A673 (cell line): ENCODE measurements at regions not wholly inside any gene's neighbourhood (a gene's known extent, or its start where the extent isn't known, plus 50 kb on each side); places are given as distances from the start of the nearest gene placed in this dataset.

Experiments used
- BruUV-seq: library from RNA; stranded (reverse); fragments of 400-500 nt; replicated peaks from 2 replicates; lab custom pipeline; 2021; lab: Mats Ljungman, UMichigan
- CTCF ChIA-PET: fragments of 300-600 bp; sonication (Branson Sonifier 250); formaldehyde crosslinking; loops from one replicate; lab custom pipeline; 2022; ENCODE audit warnings: antibody characterized with exemption; lab: Charles Lee
- POLR2A ChIA-PET: fragments of 300-600 bp; sonication (Branson Sonifier 250); formaldehyde crosslinking; loops from one replicate; lab custom pipeline; 2022; ENCODE audit warnings: antibody characterized with exemption; ENCODE audit not compliant: low non-redundant PET; lab: Charles Lee
- DNase-seq: peaks from one replicate; pipeline ENCODE4 v3.0.0-alpha.2; 2015; ENCODE audit warnings: low spot score
- H3K27ac ChIP-seq: fragments of 200-600 bp; sonication (generic); 2 replicates; pipeline ENCODE4 v1.5.1; 2016; ENCODE audit warnings: mixed run types, low read depth, mild to moderate bottlenecking, mixed read lengths, antibody characterized with exemption, low read length; ENCODE audit not compliant: poor library complexity, severe bottlenecking
- H3K27me3 ChIP-seq: fragments of 200-600 bp; sonication (generic); replicated peaks from 2 replicates; pipeline ENCODE4 v1.6.1; 2017; ENCODE audit warnings: mixed run types, low read depth, mild to moderate bottlenecking, mixed read lengths, antibody characterized with exemption, low read length; ENCODE audit not compliant: insufficient read depth, poor library complexity
- H3K36me3 ChIP-seq: fragments of 200-600 bp; sonication (generic); 2 replicates; pipeline ENCODE4 v1.6.1; 2016; ENCODE audit warnings: mixed run types, mild to moderate bottlenecking, mixed read lengths, antibody characterized with exemption, low read length; ENCODE audit not compliant: insufficient read depth, poor library complexity, severe bottlenecking
- H3K4me1 ChIP-seq: fragments of 200-600 bp; sonication (generic); 2 replicates; pipeline ENCODE4 v1.6.1; 2017; ENCODE audit warnings: mixed run types, mild to moderate bottlenecking, mixed read lengths, antibody characterized with exemption, low read length; ENCODE audit not compliant: insufficient read depth, poor library complexity, severe bottlenecking
- H3K4me3 ChIP-seq: fragments of 200-600 bp; sonication (generic); 2 replicates; pipeline ENCODE4 v1.5.1; 2016; ENCODE audit warnings: low read depth, mixed run types, mild to moderate bottlenecking, mixed read lengths, low read length; ENCODE audit not compliant: poor library complexity, severe bottlenecking
- H3K9me3 ChIP-seq: fragments of 200-600 bp; sonication (generic); 2 replicates; pipeline ENCODE4 v1.6.1; 2016; ENCODE audit warnings: mixed run types, low read depth, mild to moderate bottlenecking, mixed read lengths, antibody characterized with exemption, low read length; ENCODE audit not compliant: poor library complexity, severe bottlenecking
- EZH2 ChIP-seq: fragments of 200-600 bp; sonication (generic); IDR thresholded peaks from 2 replicates; pipeline ENCODE4 v1.6.1; 2017; ENCODE audit warnings: borderline replicate concordance, low read depth, mild to moderate bottlenecking, mixed read lengths, antibody characterized with exemption, low read length; ENCODE audit not compliant: poor library complexity, severe bottlenecking
- intact Hi-C: fragments of 100-400 bp; cut with micrococcal nuclease; formaldehyde crosslinking; loops from one replicate; pipeline ENCODE4 v1.10.0; 2022; ENCODE audit not compliant: unreplicated experiment
- TF ChIP-seq, protein P1 (sequence below): fragments of 300-800, 200-600 bp; sonication (generic); conservative IDR thresholded peaks from 2 replicates; pipeline ENCODE4 v1.5.1; 2017; ENCODE audit warnings: low read depth, mild to moderate bottlenecking, antibody characterized with exemption, low read length, moderate library complexity, mixed read lengths

DNA sequence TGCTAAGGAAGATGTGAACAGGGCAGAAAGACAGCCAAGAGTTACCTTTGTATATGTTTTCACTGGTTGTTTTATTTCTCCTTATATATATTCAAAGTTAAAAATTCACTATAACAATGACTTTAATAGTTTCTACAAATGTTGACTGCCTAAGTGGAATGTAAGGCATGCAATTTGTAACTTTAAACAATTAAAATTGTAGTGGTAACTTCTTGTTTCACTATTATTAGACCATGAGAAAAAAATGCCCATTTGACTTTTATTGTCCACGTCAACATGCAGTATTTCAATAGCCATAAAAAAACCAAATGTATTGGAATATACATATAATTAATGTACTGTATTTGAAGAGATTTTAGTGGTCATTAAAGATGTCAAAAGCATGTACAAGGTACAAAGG lies 340.7 kb upstream of the CBLB start:
- Histone ChIP-seq H3K4me1 (peaks cover 42% of the 10 kb centered on the region), H3K27me3 (no peaks in the 10 kb centered on the region), H3K9me3 (no peaks in the 10 kb centered on the region), H3K36me3 (no peaks in the 10 kb centered on the region), H3K27ac (no peak overlapping the region), H3K4me3 (no peak overlapping the region)
- no TSS peak for BruUV-seq
- intact Hi-C loops: loop anchor here (10.0 kb wide), 2 partner anchors 395 to 525 kb away; no protein-coding TSS in a partner anchor
- POLR2A ChIA-PET: no interaction called here
- CTCF ChIA-PET: interaction anchor here (0.5 kb wide), 1 partner anchor 131 kb away, joined by 28 read pairs; no protein-coding TSS in a partner anchor
- no peak for DNase-seq
- no peak for TF ChIP-seq EZH2
- TF ChIP-seq, protein P1, sequence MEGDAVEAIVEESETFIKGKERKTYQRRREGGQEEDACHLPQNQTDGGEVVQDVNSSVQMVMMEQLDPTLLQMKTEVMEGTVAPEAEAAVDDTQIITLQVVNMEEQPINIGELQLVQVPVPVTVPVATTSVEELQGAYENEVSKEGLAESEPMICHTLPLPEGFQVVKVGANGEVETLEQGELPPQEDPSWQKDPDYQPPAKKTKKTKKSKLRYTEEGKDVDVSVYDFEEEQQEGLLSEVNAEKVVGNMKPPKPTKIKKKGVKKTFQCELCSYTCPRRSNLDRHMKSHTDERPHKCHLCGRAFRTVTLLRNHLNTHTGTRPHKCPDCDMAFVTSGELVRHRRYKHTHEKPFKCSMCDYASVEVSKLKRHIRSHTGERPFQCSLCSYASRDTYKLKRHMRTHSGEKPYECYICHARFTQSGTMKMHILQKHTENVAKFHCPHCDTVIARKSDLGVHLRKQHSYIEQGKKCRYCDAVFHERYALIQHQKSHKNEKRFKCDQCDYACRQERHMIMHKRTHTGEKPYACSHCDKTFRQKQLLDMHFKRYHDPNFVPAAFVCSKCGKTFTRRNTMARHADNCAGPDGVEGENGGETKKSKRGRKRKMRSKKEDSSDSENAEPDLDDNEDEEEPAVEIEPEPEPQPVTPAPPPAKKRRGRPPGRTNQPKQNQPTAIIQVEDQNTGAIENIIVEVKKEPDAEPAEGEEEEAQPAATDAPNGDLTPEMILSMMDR: no peak

DNA sequence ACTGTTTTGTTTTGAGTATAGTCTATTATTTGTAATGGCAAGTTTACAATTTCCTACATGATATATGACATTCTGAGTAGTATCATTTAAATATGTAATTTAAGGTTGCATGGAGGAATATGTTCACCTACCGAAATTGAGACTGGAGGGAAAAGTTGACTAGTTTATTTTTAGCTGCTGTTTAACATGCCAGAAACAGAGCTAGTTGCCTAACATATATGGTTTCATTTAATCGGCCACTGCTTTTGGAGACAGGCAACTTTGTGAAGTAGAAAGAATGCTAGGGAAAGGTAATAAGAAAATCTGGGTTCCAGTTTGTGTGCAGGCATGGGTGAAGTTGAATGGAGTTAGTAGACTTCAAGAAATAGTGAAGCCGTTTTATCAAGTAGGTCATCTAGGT lies 342.1 kb upstream of the CBLB start:
- Histone ChIP-seq H3K27ac (no peak overlapping the region), H3K27me3 (no peaks in the 10 kb centered on the region), H3K9me3 (no peaks in the 10 kb centered on the region), H3K36me3 (no peaks in the 10 kb centered on the region), H3K4me3 (no peak overlapping the region), H3K4me1 (peaks cover 37% of the 10 kb centered on the region)
- POLR2A ChIA-PET: no interaction called here
- intact Hi-C loops: no loop called here
- CTCF ChIA-PET: no interaction called here
- no peak for DNase-seq
- TF ChIP-seq EZH2: no peak
- TF ChIP-seq, protein P1: no peak
- no TSS peak for BruUV-seq

DNA sequence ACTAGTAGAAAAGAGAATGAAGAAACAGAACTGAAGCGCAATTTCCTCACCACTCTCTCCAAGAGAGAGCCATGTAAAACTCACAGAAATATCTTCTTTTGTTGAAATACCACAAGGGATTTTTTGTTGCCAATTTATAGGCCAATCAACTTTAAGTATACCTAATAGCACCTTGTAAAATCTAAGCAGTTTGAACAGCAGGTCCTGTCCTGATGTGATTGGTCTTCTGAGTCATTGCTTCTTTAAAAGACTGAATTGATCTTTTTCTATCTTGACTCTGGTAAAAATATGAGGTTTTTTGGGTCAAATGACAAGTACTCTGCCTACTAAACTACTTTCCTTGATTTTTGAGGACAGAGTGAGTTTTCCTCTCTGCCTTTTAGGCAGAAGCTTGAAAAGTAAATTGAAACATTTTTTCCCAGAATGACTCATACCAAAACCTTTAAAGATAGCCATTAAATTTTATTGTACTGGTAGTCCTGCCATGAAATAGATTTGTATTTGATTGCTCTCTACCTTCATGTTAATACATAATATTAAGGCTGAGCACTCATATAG lies 343.9 kb upstream of the CBLB start:
- Histone ChIP-seq H3K9me3 (no peaks in the 10 kb centered on the region), H3K27me3 (no peaks in the 10 kb centered on the region), H3K4me3 (no peak overlapping the region), H3K36me3 (no peaks in the 10 kb centered on the region), H3K4me1 (peaks cover 21% of the 10 kb centered on the region), H3K27ac (no peak overlapping the region)
- POLR2A ChIA-PET: interaction anchor here (0.7 kb wide), 1 partner anchor 274 kb away, joined by 4 read pairs; no protein-coding TSS in a partner anchor
- CTCF ChIA-PET: no interaction called here
- no TSS peak for BruUV-seq
- TF ChIP-seq, protein P1: no peak
- no peak for TF ChIP-seq EZH2
- DNase-seq: no peak
- intact Hi-C loops: no loop called here
